IPS DF 6.9 (cell line): ENCODE measurements at regions not wholly inside any gene's neighbourhood (a gene's known extent, or its start where the extent isn't known, plus 50 kb on each side); places are given as distances from the start of the nearest gene placed in this dataset.

Source experiments
- DNase-seq: peaks from one replicate; pipeline ENCODE4 v3.0.0-alpha.2; 2013; ENCODE audit warnings: low read depth, low spot score
- H3K27ac ChIP-seq: one replicate; pipeline ENCODE4 v1.5.1; 2013; ENCODE audit warnings: low read length, control low read depth
- H3K27me3 ChIP-seq: 2 replicates; pipeline ENCODE4 v1.6.1; 2013; ENCODE audit warnings: mild to moderate bottlenecking, low read length; ENCODE audit not compliant: control insufficient read depth, insufficient read depth
- H3K36me3 ChIP-seq: 2 replicates; pipeline ENCODE4 v1.6.1; 2013; ENCODE audit warnings: low read length; ENCODE audit not compliant: control insufficient read depth, insufficient read depth
- H3K4me1 ChIP-seq: 2 replicates; pipeline ENCODE4 v1.6.1; 2013; ENCODE audit warnings: low read length; ENCODE audit not compliant: control insufficient read depth, insufficient read depth
- H3K4me3 ChIP-seq: 2 replicates; pipeline ENCODE4 v1.5.1; 2013; ENCODE audit warnings: mild to moderate bottlenecking, low read length
- H3K9me3 ChIP-seq: 2 replicates; pipeline ENCODE4 v1.6.1; 2013; ENCODE audit warnings: low read length, inconsistent platforms; ENCODE audit not compliant: control insufficient read depth, insufficient read depth
- WGBS: extraction: QIAGEN DNeasy Blood & Tissue Kit; methylation state at CpG from one replicate; pipeline ENCODE4 v1.1.7; 2013; ENCODE audit warnings: mixed read lengths, missing lambda C conversion rate; ENCODE audit not compliant: insufficient read length, insufficient coverage; 5-methylcytosine and 5-hydroxymethylcytosine counted together

GRCh38 chr12:94786906-94787305 is 136.5 kb upstream of the TMCC3 start:
- H3K4me1 ChIP-seq, result no peaks in the 10 kb centered on the region
- H3K9me3 ChIP-seq, result no peaks in the 10 kb centered on the region
- H3K36me3 ChIP-seq, result no peaks in the 10 kb centered on the region
- H3K27me3 ChIP-seq, result no peaks in the 10 kb centered on the region
- WGBS, result no CpG with 5 or more reads among the region's 6 CpGs
- H3K4me3 ChIP-seq, result no peak overlapping the region
- H3K27ac ChIP-seq, result no peak overlapping the region
- no peak for DNase-seq

- Histone ChIP-seq H3K4me3 (no peak overlapping the region), H3K9me3 (no peaks in the 10 kb centered on the region), H3K4me1 (peaks cover 1% of the 10 kb centered on the region; the same call in 1 of the 2 replicates), H3K36me3 (no peaks in the 10 kb centered on the region), H3K27ac (no peak overlapping the region), H3K27me3 (no peaks in the 10 kb centered on the region)
- no CpG with 5 or more reads among the region's 1 CpG for WGBS
- no peak for DNase-seq
Measured at GRCh38 chr12:94783862-94784261, 133.5 kb upstream of the TMCC3 start.

- Histone ChIP-seq H3K4me3 (no peak overlapping the region), H3K36me3 (no peaks in the 10 kb centered on the region), H3K4me1 (peaks cover 1% of the 10 kb centered on the region; the same call in 1 of the 2 replicates), H3K27me3 (no peaks in the 10 kb centered on the region), H3K27ac (no peak overlapping the region), H3K9me3 (no peaks in the 10 kb centered on the region)
- no peak for DNase-seq
- WGBS, result no CpG with 5 or more reads among the region's 3 CpGs
Measured at GRCh38 chr12:94783343-94783742, 133.0 kb upstream of the TMCC3 start.

GRCh38 chr12:94781835-94782234 is 131.5 kb upstream of the TMCC3 start:
- no peak overlapping the region for H3K27ac ChIP-seq
- peaks cover 1% of the 10 kb centered on the region; the same call in 1 of the 2 replicates for H3K4me1 ChIP-seq
- H3K27me3 ChIP-seq, result no peaks in the 10 kb centered on the region
- no peak for DNase-seq
- H3K4me3 ChIP-seq, result no peak overlapping the region
- H3K9me3 ChIP-seq, result no peaks in the 10 kb centered on the region
- WGBS, result no CpG with 5 or more reads among the region's 2 CpGs
- H3K36me3 ChIP-seq, result no peaks in the 10 kb centered on the region

- DNase-seq, result no peak
- no peak overlapping the region for H3K27ac ChIP-seq
- H3K27me3 ChIP-seq, result no peaks in the 10 kb centered on the region
- WGBS, result no CpG with 5 or more reads among the region's 6 CpGs
- no peaks in the 10 kb centered on the region for H3K36me3 ChIP-seq
- H3K9me3 ChIP-seq, result no peaks in the 10 kb centered on the region
- H3K4me1 ChIP-seq, result peaks cover 1% of the 10 kb centered on the region; the same call in 1 of the 2 replicates
- no peak overlapping the region for H3K4me3 ChIP-seq
Measured at GRCh38 chr12:94779485-94779884, 129.1 kb upstream of the TMCC3 start.

- Histone ChIP-seq H3K36me3 (no peaks in the 10 kb centered on the region), H3K27me3 (no peaks in the 10 kb centered on the region), H3K9me3 (no peaks in the 10 kb centered on the region), H3K4me1 (peaks cover 1% of the 10 kb centered on the region; the same call in 1 of the 2 replicates), H3K4me3 (no peak overlapping the region), H3K27ac (no peak overlapping the region)
- WGBS, result no CpG with 5 or more reads among the region's 5 CpGs
- DNase-seq, result no peak
Measured at GRCh38 chr12:94777936-94778335, 127.6 kb upstream of the TMCC3 start.

GRCh38 chr12:94775710-94776109 is 125.4 kb upstream of the TMCC3 start:
- H3K4me3 ChIP-seq, result no peak overlapping the region
- no peak overlapping the region for H3K27ac ChIP-seq
- H3K9me3 ChIP-seq, result no peaks in the 10 kb centered on the region
- H3K36me3 ChIP-seq, result no peaks in the 10 kb centered on the region
- H3K4me1 ChIP-seq, result peaks cover 1% of the 10 kb centered on the region; the same call in 1 of the 2 replicates
- no peaks in the 10 kb centered on the region for H3K27me3 ChIP-seq
- no CpG with 5 or more reads among the region's 7 CpGs for WGBS
- DNase-seq, result no peak

GRCh38 chr12:94771741-94772140 is 121.4 kb upstream of the TMCC3 start:
- DNase-seq, result no peak
- H3K36me3 ChIP-seq, result no peaks in the 10 kb centered on the region
- WGBS, result no CpG with 5 or more reads among the region's 5 CpGs
- no peak overlapping the region for H3K27ac ChIP-seq
- H3K4me3 ChIP-seq, result no peak overlapping the region
- no peaks in the 10 kb centered on the region for H3K27me3 ChIP-seq
- H3K4me1 ChIP-seq, result 0 out of 2 replicates have a peak, but pooled peaks cover 1% of the 10 kb centered on the region
- no peaks in the 10 kb centered on the region for H3K9me3 ChIP-seq

GRCh38 chr12:94771199-94771598 is 120.8 kb upstream of the TMCC3 start:
- no peaks in the 10 kb centered on the region for H3K36me3 ChIP-seq
- DNase-seq, result no peak
- H3K9me3 ChIP-seq, result no peaks in the 10 kb centered on the region
- 0 out of 2 replicates have a peak, but pooled peaks cover 1% of the 10 kb centered on the region for H3K4me1 ChIP-seq
- no CpG with 5 or more reads among the region's 4 CpGs for WGBS
- no peak overlapping the region for H3K4me3 ChIP-seq
- no peaks in the 10 kb centered on the region for H3K27me3 ChIP-seq
- no peak overlapping the region for H3K27ac ChIP-seq

GRCh38 chr12:94770791-94771190 is 120.4 kb upstream of the TMCC3 start:
- Histone ChIP-seq H3K4me1 (0 out of 2 replicates have a peak, but pooled peaks cover 1% of the 10 kb centered on the region), H3K36me3 (no peaks in the 10 kb centered on the region), H3K27me3 (no peaks in the 10 kb centered on the region), H3K9me3 (no peaks in the 10 kb centered on the region), H3K4me3 (no peak overlapping the region), H3K27ac (no peak overlapping the region)
- DNase-seq, result no peak
- no CpG with 5 or more reads among the region's 6 CpGs for WGBS
